ENCODE measurements at regions not wholly inside any gene's neighbourhood (a gene's known extent, or its start where the extent isn't known, plus 50 kb on each side); places are given as distances from the start of the nearest gene placed in this dataset.
"Not testable (repeated sequence)": the region's sequence is repeated elsewhere in the genome, so short reads cannot be mapped to it uniquely, and the experiment has no call there.

GRCh38 chr1:222950892-222951291 is 136.1 kb downstream of the DISP1 start:
- DNase-seq (ENCODE audit: low spot score): no peak

GRCh38 chr1:222953585-222953984 is 138.7 kb downstream of the DISP1 start:
- no peak for DNase-seq (ENCODE audit: low spot score)

GRCh38 chr1:222955964-222956363 is 141.1 kb downstream of the DISP1 start:
- no peak for DNase-seq (ENCODE audit: low spot score)

- no peak for DNase-seq (ENCODE audit: low spot score)
These were observed 141.8 kb downstream of the DISP1 start for GRCh38 chr1:222956601-222957000.

GRCh38 chr1:222967466-222968240 is 152.8 kb downstream of the DISP1 start:
- no peak for DNase-seq (ENCODE audit: low spot score)

- DNase-seq (ENCODE audit: low spot score): no peak
These were observed 155.2 kb downstream of the DISP1 start for GRCh38 chr1:222970040-222970439.

GRCh38 chr1:222970711-222971110 is 155.9 kb downstream of the DISP1 start:
- DNase-seq (ENCODE audit: low spot score): no peak

- DNase-seq (ENCODE audit: low spot score): no peak
These were observed 156.3 kb downstream of the DISP1 start for GRCh38 chr1:222971146-222971545.

GRCh38 chr1:222973561-222973960 is 158.7 kb downstream of the DISP1 start:
- DNase-seq (ENCODE audit: low spot score): no peak

GRCh38 chr1:222974496-222974895 is 159.7 kb downstream of the DISP1 start:
- DNase-seq (ENCODE audit: low spot score): peak; percentile 52

- no peak for DNase-seq (ENCODE audit: low spot score)
These were observed 160.8 kb downstream of the DISP1 start for GRCh38 chr1:222975472-222976122.

GRCh38 chr1:222976453-222976852 is 161.6 kb downstream of the DISP1 start:
- DNase-seq (ENCODE audit: low spot score): no peak

- DNase-seq (ENCODE audit: low spot score): not testable (repeated sequence)
These were observed 162.5 kb downstream of the DISP1 start for GRCh38 chr1:222977294-222977693.

GRCh38 chr1:222979561-222979960 is 163.5 kb downstream of the TLR5 start:
- DNase-seq (ENCODE audit: low spot score): no peak

- no peak for DNase-seq (ENCODE audit: low spot score)
These were observed 155.4 kb downstream of the TLR5 start for GRCh38 chr1:222987674-222988076.

- DNase-seq (ENCODE audit: low spot score): no peak
These were observed 153.6 kb downstream of the TLR5 start for GRCh38 chr1:222989443-222989842.

- DNase-seq (ENCODE audit: low spot score): no peak
These were observed 151.9 kb downstream of the TLR5 start for GRCh38 chr1:222991177-222991576.

- DNase-seq (ENCODE audit: low spot score): no peak
These were observed 151.1 kb downstream of the TLR5 start for GRCh38 chr1:222991908-222992307.

- DNase-seq (ENCODE audit: low spot score): peak; percentile 28
These were observed 148.4 kb downstream of the TLR5 start for GRCh38 chr1:222994511-222995235.

- no peak for DNase-seq (ENCODE audit: low spot score)
These were observed 147.8 kb downstream of the TLR5 start for GRCh38 chr1:222995236-222995580.

GRCh38 chr1:222995620-222996309 is 147.3 kb downstream of the TLR5 start:
- DNase-seq (ENCODE audit: low spot score): no peak

- DNase-seq (ENCODE audit: low spot score): no peak
These were observed 146.6 kb downstream of the TLR5 start for GRCh38 chr1:222996310-222996975.
